22Rv1 (cell line): ENCODE measurements at regions not wholly inside any gene's neighbourhood (a gene's known extent, or its start where the extent isn't known, plus 50 kb on each side); places are given as distances from the start of the nearest gene placed in this dataset.

ENCODE experiments used
- H3K27ac ChIP-seq: fragments of 450-650 bp; 2 replicates; pipeline ENCODE4 v1.5.1; 2017
- ZFX ChIP-seq: fragments of 450-650 bp; IDR thresholded peaks from 2 replicates; pipeline ENCODE4 v1.6.1; 2017; ENCODE audit warnings: antibody characterized with exemption, borderline replicate concordance
- TF ChIP-seq, protein P1 (sequence below): fragments of 450-650 bp; IDR thresholded peaks from 2 replicates; pipeline ENCODE4 v1.5.1; 2017; ENCODE audit warnings: mild to moderate bottlenecking

DNA sequence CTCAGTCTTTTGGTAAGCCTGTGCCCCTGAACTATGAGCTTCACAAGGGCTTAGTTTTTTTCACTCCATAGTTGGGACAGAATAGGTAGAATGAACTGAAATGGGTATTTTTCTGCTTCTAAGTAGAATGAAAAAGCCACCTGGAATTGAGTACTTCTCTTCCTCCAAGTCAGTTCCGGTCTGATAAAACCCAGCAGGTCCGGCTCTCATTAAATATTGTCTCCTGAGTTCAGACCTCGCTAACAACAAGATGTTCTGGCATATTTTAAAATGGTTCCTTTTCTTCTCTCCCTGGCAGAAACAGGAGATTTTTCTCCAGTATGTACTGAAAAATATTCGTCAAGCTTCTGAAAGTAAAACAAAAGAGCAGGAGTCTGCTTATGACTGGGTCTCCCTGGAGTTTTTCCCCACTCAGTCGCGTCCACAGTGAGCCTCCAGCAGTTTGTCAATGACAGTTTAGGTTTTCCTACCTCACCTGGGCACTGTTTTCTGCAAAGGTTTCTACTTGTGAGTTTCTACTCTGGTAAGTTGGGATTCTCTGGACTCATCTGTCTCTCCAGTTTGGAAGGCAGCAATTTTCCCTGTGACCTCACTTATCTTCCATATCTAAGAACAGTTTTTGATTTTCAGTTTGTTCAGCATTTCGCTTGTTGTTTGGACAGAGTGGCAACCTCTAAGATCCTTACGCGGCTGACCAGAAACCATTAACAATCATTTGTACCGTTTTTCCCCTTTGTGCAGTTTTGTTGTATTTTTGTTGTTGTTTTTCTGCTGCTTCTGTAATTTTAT, 868.0 kb downstream of the METTL15 start:
- no peak overlapping the region for H3K27ac ChIP-seq
- TF ChIP-seq ZFX = no peak
- TF ChIP-seq, protein P1, sequence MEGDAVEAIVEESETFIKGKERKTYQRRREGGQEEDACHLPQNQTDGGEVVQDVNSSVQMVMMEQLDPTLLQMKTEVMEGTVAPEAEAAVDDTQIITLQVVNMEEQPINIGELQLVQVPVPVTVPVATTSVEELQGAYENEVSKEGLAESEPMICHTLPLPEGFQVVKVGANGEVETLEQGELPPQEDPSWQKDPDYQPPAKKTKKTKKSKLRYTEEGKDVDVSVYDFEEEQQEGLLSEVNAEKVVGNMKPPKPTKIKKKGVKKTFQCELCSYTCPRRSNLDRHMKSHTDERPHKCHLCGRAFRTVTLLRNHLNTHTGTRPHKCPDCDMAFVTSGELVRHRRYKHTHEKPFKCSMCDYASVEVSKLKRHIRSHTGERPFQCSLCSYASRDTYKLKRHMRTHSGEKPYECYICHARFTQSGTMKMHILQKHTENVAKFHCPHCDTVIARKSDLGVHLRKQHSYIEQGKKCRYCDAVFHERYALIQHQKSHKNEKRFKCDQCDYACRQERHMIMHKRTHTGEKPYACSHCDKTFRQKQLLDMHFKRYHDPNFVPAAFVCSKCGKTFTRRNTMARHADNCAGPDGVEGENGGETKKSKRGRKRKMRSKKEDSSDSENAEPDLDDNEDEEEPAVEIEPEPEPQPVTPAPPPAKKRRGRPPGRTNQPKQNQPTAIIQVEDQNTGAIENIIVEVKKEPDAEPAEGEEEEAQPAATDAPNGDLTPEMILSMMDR = no peak

DNA sequence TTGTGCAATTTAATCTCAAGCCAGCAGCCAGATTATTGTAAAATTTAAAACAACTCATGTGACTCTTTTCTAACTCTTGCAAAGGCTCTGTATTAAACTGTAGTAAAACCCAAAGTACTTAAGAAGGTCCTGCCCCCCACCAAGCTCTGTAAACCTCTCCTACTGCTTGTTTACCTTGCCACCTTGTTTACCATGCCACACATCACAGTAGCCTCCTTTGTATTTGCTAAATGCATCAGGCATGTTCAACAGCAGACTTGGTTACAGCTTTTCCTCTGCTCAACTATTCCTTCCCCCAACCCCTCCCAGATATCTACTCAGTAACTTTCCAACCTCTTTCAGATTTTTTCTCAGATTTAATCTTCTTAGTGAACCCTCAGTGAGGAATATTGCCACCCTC, 861.6 kb downstream of the METTL15 start:
- H3K27ac ChIP-seq = no peak overlapping the region
- no peak for TF ChIP-seq ZFX
- TF ChIP-seq, protein P1 = no peak

DNA sequence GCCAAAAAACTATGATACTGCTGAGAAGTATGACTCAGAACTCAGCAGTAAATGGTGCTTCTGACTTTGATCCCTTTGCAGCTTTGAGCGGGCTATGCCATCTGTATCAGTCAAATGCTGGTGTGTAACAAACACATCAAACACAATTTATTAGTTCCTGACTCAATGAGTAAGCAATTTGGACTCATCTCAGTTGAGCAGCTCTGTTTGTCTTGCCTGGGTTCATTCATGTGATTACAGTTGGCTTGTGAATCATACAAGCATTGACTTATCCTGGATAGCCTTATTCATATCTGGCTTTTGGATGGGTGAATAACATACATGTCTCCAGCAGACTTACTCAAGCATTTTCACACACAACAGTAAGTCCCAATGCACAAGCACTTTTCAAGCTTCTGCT, 858.8 kb downstream of the METTL15 start:
- H3K27ac ChIP-seq = no peak overlapping the region
- TF ChIP-seq, protein P1 = no peak
- TF ChIP-seq ZFX = no peak

DNA sequence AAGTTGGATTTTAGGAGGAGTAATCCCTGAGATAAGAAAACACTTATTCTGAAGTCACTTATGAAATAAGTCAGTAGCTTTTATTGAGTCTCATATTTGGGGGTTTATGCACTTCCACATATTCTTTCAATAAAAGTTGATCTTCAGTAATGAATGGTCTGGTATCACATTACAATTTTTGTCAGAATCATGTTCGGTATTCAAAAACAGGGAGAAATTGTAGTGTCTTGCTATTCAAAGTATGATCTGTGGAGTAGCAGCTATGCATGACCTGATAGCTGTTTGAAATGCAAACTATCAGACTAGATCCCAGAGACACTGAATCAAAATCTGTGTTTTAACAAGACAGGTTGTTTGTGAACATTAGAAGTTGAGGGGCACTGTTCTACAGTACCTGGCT, 857.6 kb downstream of the METTL15 start:
- no peak overlapping the region for H3K27ac ChIP-seq
- TF ChIP-seq, protein P1 = no peak
- TF ChIP-seq ZFX = no peak

DNA sequence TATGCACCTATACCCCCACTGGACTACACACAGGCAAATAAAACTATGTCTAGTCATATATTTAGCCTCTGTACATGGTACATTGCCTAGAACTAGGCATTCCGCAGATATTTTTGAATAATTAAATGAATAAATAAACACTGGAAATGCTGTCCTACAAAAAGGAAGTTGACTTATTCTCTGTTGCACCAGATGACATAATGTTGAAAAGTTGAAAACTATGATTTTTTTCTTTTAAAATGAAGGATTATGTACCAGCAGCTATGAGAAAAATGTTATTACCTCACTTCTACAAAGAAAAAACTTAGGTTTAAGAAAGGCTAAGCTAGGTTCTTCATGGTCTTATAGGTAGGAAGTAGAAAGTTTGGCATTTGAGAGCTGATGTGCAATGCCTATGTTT, 856.6 kb downstream of the METTL15 start:
- no peak overlapping the region for H3K27ac ChIP-seq
- TF ChIP-seq, protein P1 = no peak
- TF ChIP-seq ZFX = no peak

DNA sequence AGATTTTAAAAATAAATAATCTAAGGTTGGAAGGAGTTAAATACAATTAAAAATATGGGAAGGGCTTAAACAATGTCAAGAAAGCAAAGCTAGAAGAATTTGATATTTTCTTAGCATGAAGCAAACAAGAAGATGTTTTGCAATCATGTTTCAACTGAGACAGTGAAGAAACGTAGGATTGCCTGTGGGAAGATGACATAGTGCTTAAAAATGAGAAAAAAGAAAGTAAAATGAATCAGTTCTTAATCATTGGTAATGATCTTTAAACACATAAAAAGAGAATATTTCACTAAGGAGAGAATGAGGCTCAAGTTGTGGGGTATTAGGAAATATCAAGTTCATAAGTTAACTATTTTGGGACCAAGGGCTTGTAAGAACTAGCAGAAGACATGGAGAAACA, 855.0 kb downstream of the METTL15 start:
- no peak overlapping the region for H3K27ac ChIP-seq
- no peak for TF ChIP-seq ZFX
- TF ChIP-seq, protein P1 = no peak

DNA sequence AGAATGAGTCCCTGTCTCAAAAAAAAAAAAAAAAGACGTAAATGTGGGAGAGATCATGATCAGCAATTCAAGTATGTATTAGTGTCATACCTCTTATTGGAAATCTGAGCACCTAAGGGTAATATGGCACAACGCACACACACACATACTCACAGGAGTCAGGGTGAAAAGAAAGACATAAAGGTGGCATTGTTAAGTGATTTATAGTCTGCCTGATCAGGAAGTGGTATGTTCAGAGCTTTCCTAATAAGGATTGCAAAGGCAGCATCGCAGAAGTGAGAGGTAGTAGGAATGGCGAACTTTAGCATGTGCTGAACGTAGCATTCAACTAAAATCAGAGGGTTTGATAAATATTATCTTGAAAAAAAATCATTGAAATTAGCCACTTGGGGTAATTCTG, 854.3 kb downstream of the METTL15 start:
- no peak overlapping the region for H3K27ac ChIP-seq
- TF ChIP-seq, protein P1 = no peak
- TF ChIP-seq ZFX = no peak
